SIG-M5 treated with dmso at 0.1 percent for 504 hours (cell line): ENCODE measurements at regions not wholly inside any gene's neighbourhood (a gene's known extent, or its start where the extent isn't known, plus 50 kb on each side); places are given as distances from the start of the nearest gene placed in this dataset.

ENCODE experiments used
- DNase-seq: peaks from one replicate; lab custom pipeline; 2025; ENCODE audit not compliant: unreplicated experiment; lab: John Stamatoyannopoulos, UW

GRCh38 chrX:16444353-16444752 lies 205.6 kb upstream of the S100G start:
- DNase-seq: no peak

DNA sequence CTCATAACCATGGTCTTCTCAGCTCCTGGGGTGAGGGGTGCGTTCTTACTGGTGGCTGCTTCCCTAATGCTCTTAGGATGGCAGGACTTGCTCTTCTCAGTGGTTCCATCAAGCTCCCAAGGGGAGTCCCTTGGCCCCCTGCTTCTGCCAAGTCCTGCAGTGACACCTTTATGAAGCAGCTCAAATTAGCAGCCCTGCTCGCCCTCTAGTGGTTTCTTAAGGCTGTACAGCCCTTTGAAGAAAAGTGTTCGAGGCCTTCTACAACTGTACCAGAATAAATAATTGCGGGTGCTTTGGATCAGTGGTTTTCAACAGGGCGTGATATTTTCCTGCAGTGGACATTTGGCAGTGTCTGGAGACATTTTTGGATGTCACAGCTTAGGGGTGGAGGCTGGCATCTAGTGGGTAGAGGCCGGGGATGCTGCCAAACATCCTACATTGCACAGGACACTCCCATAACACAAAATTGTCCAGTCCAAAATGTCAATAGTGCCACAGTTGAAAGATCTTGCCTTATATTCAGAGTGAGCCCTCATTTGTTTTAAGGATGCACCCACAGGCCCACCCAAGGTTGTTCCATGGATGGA lies 204.7 kb upstream of the S100G start:
- DNase-seq: peak; percentile 20

DNA sequence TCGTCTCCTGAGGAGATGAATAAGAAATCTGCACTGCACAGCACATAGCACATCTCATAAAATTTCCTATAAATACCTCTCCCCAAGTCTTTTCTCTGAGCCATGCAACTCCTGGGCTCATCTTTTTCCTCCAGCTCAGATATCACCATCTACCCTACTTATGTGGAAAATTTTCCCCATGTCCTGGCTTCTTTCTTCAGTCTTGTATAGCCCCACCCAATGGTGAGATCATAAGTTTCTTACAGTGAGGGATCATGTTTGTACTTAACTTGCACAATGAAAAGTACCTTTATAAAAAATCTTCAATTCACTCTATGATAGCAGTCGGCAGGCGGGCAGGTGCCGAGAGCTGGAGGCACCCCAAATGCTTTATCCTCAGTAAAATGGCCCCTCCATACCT lies 198.6 kb upstream of the S100G start:
- DNase-seq: no peak

DNA sequence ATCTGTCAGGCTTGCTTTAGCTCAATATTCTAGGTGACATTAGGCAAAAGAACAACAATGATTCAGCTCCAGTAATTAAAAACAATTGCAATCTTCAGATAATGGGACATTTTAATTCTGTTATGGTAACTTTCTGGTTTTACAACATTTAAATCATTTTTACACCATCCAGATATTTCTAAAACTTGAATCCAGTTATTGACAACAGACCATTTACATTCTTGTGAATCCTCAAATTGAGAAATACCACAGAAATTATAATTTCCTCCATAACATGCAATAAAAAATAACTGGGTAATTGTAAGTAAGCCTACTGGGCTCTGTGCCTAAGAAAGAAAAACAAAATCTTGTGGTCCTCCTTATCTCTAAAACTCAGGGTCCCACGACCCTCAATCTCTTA lies 195.0 kb upstream of the S100G start:
- no peak for DNase-seq

- DNase-seq: no peak
Observed at GRCh38 chrX:16457239-16457638, 192.7 kb upstream of the S100G start.

DNA sequence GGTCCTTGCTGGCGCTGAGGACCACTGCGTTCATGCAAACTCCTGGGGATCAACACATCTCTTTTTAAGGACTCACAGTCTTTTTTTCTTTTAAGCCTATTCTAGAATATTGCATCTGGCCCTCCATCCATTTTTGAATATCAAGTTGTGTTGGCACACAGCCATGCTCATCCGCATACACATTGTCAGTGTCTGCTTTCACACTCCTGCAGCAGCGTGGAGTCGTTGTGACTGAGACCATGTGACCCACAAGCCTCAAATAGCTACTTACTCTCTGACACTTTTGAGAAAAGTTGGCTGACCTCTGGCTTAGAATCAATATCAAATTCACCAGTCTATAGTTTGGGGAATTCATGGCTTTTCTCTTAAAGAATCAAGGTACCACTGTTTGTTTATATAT lies 191.8 kb upstream of the S100G start:
- no peak for DNase-seq

GRCh38 chrX:16459008-16459407 lies 190.9 kb upstream of the S100G start:
- no peak for DNase-seq

GRCh38 chrX:16461968-16462367 lies 188.0 kb upstream of the S100G start:
- no peak for DNase-seq

DNA sequence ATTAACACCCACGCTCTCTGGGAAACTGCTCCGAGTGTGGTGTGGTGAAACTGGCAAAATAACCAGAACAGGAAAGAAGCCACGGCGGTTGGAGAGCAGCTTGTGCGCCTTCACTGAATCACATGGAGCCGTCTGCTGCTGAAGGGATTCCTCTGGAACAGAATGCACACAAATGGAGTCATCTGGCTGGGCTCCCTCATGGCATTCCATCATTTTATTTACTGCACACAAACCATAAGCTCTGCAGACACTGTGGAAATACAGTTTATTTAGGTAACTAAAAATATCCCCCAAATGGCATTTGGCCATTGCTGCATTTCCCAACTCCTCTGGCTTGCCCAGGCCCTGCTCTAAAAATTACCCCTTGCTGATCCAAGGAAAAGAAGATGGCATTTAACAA lies 187.0 kb upstream of the S100G start:
- DNase-seq: no peak

DNA sequence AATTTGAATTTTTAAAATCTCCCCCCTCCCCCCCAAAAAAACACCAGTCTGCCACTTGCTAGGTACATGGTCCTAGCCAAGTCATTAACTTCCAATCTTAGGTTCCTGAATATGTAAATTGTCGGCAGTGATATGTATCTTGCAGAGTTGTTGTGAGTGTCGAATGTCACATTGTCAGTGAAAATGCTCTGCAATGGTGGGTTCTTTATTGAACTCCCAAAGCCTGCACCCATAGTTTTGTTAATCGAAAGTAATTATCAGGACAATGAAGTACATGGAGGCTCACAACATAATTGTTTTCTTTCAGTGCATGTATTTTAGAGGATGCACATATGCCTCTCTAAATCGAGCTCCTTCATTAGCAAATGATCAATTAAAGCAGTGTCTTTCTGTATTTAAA lies 185.6 kb upstream of the S100G start:
- DNase-seq: no peak

DNA sequence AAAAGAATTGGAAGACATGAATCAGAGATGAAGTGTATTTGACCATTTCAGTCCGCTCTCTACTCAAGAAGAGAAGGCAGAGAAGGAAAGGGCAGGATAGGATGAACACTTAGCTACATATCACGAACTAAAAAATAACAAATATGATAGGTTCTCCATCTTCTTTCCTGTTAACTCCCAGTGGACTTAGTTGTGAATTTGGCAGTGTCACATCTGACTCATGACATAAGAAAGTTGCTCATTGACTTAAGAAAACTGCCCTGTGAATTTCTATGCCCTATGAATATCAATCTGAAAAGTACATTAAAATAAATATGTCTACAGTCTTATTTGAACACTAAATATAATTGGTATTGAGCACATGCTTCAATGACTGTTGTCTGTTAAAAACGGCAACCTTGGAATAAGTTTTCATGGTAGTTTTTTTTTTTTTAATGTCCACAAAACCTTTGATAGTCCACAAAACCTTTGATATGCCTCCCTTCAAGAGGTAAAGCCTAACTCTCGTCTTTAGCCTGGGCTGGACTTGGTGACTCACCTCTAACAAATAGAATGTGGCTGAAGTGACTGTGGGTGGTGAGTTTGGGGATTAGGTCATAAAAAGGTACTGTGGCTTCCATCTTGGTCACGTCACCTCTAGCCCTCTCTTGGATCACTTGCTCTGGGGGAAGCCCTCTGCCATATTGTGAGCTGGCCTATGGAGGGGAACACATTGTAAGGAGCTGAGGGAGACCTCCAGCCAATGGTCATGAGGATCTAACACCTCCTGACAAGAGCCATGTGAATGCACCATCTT lies 184.7 kb upstream of the S100G start:
- DNase-seq: no peak

- DNase-seq: no peak
Observed at GRCh38 chrX:16466640-16467432, 183.1 kb upstream of the S100G start.

DNA sequence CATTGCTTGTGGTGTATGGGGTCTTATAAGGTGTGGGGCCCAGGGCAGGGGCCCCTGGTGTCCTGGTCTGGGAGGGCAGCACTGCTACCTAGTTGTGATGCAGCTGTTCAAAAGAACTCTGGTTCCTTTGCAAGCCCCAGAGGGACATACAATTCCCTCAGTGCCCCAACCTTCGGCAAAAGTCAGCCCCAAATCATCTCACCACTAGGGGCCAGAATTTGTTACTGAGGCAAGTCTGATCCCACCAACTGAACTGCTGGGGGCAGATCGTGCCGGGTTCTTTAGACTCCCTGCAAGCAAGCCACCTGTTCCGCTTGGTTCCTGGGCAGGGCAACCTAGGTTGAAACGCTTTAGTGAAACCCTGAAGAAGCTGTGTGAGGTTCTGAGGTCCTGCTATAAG lies 180.1 kb upstream of the S100G start:
- DNase-seq: peak; percentile 1

- DNase-seq: no peak
Observed at GRCh38 chrX:16472345-16472744, 177.6 kb upstream of the S100G start.

DNA sequence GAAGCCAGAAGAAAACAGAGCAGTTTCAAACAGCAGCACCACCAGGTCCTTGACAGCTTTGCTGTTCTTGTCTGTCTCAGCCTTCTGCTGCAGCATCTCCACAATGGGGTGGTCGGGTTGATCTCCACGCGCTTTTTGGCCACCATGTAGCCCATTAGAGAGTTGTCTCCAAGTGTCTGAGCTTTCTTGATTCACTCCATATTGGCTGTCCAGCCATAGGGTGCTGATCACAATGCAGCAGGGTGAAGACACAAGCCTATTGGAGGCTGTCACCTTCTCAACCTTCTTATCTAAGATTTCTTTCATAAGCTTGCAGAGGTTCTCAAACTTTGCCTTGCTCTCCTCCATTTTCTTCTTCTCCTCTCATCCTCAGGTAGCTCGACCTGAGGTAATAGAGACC lies 175.4 kb upstream of the S100G start:
- DNase-seq: no peak

- no peak for DNase-seq
Observed at GRCh38 chrX:16476009-16476408, 173.9 kb upstream of the S100G start.

DNA sequence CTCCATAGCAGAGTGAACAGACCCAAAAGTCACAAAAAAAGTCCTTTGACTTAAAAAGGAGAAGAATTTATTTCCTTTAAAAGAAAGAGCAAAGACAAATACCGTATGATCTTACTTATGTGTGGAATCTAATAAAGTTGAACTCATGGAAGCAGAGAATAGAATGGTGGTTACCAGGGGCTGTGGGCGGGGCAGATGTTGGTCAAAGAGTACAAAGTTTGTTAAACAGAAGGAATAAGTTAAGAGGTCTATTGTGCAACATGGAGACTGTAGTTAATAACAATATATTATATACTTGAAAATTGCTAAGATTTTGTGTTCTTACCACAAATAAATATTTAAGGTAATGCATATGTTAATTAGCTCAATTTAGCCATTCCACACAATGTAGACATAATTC lies 173.3 kb upstream of the S100G start:
- no peak for DNase-seq

- no peak for DNase-seq
Observed at GRCh38 chrX:16479206-16479869, 170.6 kb upstream of the S100G start.

DNA sequence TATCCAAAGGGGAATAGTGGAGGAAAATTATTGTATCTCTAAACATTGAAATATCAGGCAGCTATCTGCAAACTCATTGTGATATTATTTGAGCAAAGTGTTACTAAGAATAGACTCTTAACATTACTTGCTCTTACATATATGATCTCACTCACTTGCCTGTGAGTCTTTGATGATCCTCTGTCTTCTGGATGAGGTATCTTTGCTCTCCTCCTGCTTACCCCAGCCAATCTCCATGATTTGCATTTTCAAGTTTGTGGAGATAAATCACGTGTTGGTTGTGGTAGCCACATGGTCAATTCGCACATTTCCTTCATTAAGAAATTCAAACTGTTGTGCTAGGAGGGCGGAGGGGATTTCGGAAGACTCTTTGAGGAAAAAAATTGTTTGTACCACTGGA lies 169.9 kb upstream of the S100G start:
- DNase-seq: no peak

DNA sequence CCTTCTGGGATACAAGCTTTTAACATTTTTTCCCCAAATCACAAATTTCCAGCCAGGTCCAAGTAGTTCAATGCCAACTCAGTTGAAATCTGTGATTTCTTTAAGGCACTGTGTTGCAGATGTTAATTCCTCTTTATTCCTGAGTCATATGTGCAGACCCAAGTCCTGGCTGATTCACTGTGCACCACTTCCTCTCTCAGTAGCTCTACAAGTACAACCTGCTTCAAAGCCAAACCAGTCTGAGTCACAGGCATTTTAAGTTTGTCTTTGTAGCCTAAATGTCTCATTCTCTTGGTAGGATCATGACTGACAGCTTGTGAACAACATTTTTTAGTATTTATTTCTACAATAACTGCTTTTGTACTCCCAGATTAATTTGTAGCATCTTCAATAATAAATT lies 165.6 kb upstream of the S100G start:
- peak; percentile 66 for DNase-seq

DNA sequence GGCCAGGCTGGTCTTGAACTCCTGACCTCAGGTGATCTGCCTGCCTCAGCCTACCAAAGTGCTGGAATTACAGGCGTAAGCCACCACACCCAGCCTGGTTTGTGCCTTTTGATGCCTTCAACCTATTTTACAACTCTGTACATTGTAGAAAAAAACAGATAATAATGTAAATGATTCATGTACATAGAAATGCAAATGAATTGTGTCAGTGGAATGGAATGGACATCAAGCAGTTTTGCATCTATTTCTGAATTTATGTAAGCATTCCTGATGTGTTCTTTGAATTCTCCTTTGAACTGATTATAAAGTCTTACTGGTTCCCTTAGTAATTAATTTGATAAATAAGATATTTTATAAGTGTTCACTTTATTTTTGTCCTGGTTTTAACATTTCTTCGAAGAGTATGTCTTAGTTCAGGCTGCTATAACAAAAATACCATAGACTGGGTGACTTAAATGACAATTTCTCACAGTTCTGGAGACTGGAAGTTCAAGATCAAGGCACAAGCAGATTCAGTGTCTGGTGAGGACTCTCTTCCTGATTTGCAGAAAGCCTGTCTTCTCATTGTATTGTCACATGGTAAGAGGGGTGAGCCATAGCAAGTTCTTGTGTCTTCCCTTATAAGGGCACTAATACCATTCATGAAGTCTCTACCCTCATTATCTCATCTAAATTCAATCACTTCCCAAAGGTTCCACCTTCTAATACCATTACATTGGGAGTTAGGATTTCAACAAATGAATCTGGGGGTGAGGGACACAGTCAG lies 162.2 kb upstream of the S100G start:
- no peak for DNase-seq
